Hippocampal formation (tissue), 2 donors: ENCODE measurements at regions not wholly inside any gene's neighbourhood (a gene's known extent, or its start where the extent isn't known, plus 50 kb on each side); places are given as distances from the start of the nearest gene placed in this dataset.

ENCODE experiments used
- DNase-seq, 2 donors: peaks; one replicate each; lab custom pipeline; 2025; lab: John Stamatoyannopoulos, UW

GRCh38 chr3:127483902-127484591 lies 106.5 kb downstream of the TPRA1 start:
- no peak for DNase-seq

- DNase-seq: no peak
These were observed 107.4 kb downstream of the TPRA1 start for GRCh38 chr3:127483005-127483641.

- DNase-seq: no peak
These were observed 108.1 kb downstream of the TPRA1 start for GRCh38 chr3:127482216-127483004.

- DNase-seq: no peak
These were observed 110.2 kb downstream of the TPRA1 start for GRCh38 chr3:127480196-127480954.

- no peak for DNase-seq
These were observed 111.1 kb downstream of the TPRA1 start for GRCh38 chr3:127479449-127479848.

GRCh38 chr3:127478922-127479321 lies 111.6 kb downstream of the TPRA1 start:
- no peak for DNase-seq

- no peak for DNase-seq
These were observed 113.1 kb downstream of the TPRA1 start for GRCh38 chr3:127477396-127477795.

GRCh38 chr3:127476936-127477335 lies 113.6 kb downstream of the TPRA1 start:
- DNase-seq: no peak

- DNase-seq: no peak
These were observed 114.4 kb downstream of the TPRA1 start for GRCh38 chr3:127475975-127476705.

GRCh38 chr3:127475391-127475790 lies 115.1 kb downstream of the TPRA1 start:
- DNase-seq: no peak

- DNase-seq: no peak
These were observed 117.1 kb downstream of the TPRA1 start for GRCh38 chr3:127473244-127474024.

GRCh38 chr3:127472506-127472905 lies 118.0 kb downstream of the TPRA1 start:
- DNase-seq: no peak

GRCh38 chr3:127471142-127471541 lies 119.4 kb downstream of the TPRA1 start:
- no peak for DNase-seq

GRCh38 chr3:127469760-127470159 lies 120.8 kb downstream of the TPRA1 start:
- no peak for DNase-seq

- no peak for DNase-seq
These were observed 123.1 kb downstream of the TPRA1 start for GRCh38 chr3:127467391-127467790.

- no peak for DNase-seq
These were observed 125.9 kb downstream of the TPRA1 start for GRCh38 chr3:127464642-127465041.

- DNase-seq: no peak
These were observed 128.3 kb downstream of the TPRA1 start for GRCh38 chr3:127462111-127462655.

- DNase-seq: no peak
These were observed 129.1 kb downstream of the TPRA1 start for GRCh38 chr3:127461286-127461910.

- DNase-seq: no peak
These were observed 130.6 kb downstream of the TPRA1 start for GRCh38 chr3:127459891-127460290.
